MCF 10A (cell line): ENCODE measurements at regions not wholly inside any gene's neighbourhood (a gene's known extent, or its start where the extent isn't known, plus 50 kb on each side); places are given as distances from the start of the nearest gene placed in this dataset.

Experiments
- BruUV-seq: library from RNA; stranded (reverse); fragments of 400-500 nt; replicated peaks from 2 replicates; lab custom pipeline; 2021; lab: Mats Ljungman, UMichigan
- CTCF ChIA-PET: fragments of 300-600 bp; sonication (Branson Sonifier 250); formaldehyde crosslinking; extraction: SDS; loops from one replicate; lab custom pipeline; 2021; ENCODE audit warnings: antibody characterized with exemption, inconsistent platforms; lab: Yijun Ruan, JAX
- POLR2A ChIA-PET: fragments of 300-600, 350-650 bp; sonication (Branson Sonifier 250); formaldehyde crosslinking; extraction: SDS; loops from one replicate; lab custom pipeline; 2020; ENCODE audit warnings: antibody characterized with exemption, inconsistent platforms; lab: Yijun Ruan, JAX
- DNase-seq: peaks from one replicate; pipeline ENCODE4 v3.0.0-alpha.2; 2018; ENCODE audit not compliant: unreplicated experiment
- H3K27ac Mint-ChIP-seq: one replicate; pipeline ENCODE4 v1.8.0; 2022; ENCODE audit warnings: mild to moderate bottlenecking, low read depth, mixed read lengths; ENCODE audit not compliant: unreplicated experiment
- H3K27me3 Mint-ChIP-seq: one replicate; pipeline ENCODE4 v1.8.0; 2022; ENCODE audit warnings: mixed read lengths; ENCODE audit not compliant: insufficient read depth, unreplicated experiment
- H3K36me3 Mint-ChIP-seq: one replicate; pipeline ENCODE4 v1.8.0; 2022; ENCODE audit warnings: mild to moderate bottlenecking, moderate library complexity, mixed read lengths; ENCODE audit not compliant: insufficient read depth, unreplicated experiment
- H3K4me1 Mint-ChIP-seq: one replicate; pipeline ENCODE4 v1.8.0; 2022; ENCODE audit warnings: mixed read lengths; ENCODE audit not compliant: insufficient read depth, unreplicated experiment
- H3K4me3 Mint-ChIP-seq: one replicate; pipeline ENCODE4 v1.8.0; 2022; ENCODE audit warnings: mild to moderate bottlenecking, moderate library complexity, mixed read lengths; ENCODE audit not compliant: unreplicated experiment
- H3K9me3 Mint-ChIP-seq: one replicate; pipeline ENCODE4 v1.8.0; 2022; ENCODE audit warnings: mixed read lengths; ENCODE audit not compliant: unreplicated experiment
- intact Hi-C: fragments of 100-400 bp; cut with micrococcal nuclease; formaldehyde crosslinking; loops from 2 replicates; pipeline ENCODE4 v1.14.1; 2022
- TF ChIP-seq, protein P1 (sequence below): fragments of 200-600 bp; IDR thresholded peaks from one replicate; pipeline ENCODE4 v1.8.0; 2022; ENCODE audit warnings: antibody characterized with exemption, mild to moderate bottlenecking; ENCODE audit not compliant: unreplicated experiment

DNA sequence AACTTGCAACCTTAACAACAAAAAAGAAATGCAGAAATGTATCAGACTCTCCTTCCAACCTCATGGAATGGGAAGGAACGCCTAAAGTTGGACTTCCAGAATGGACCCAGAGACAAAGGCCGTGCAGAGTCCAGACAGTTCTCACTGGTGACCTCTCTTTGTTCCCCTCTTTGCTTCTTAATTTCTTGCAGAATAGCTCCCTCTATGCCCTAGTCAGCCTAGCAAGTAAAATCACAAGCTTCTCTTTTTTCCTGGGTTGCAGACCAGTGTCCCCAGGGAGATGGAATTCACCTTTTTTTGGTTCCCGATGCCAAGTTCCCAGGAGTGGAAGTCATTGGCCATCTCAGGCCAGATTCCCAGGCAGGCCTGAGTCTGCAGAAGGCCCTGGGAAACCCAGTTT is 278.0 kb downstream of the CCSER2 start:
- TF ChIP-seq, protein P1, sequence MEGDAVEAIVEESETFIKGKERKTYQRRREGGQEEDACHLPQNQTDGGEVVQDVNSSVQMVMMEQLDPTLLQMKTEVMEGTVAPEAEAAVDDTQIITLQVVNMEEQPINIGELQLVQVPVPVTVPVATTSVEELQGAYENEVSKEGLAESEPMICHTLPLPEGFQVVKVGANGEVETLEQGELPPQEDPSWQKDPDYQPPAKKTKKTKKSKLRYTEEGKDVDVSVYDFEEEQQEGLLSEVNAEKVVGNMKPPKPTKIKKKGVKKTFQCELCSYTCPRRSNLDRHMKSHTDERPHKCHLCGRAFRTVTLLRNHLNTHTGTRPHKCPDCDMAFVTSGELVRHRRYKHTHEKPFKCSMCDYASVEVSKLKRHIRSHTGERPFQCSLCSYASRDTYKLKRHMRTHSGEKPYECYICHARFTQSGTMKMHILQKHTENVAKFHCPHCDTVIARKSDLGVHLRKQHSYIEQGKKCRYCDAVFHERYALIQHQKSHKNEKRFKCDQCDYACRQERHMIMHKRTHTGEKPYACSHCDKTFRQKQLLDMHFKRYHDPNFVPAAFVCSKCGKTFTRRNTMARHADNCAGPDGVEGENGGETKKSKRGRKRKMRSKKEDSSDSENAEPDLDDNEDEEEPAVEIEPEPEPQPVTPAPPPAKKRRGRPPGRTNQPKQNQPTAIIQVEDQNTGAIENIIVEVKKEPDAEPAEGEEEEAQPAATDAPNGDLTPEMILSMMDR: no peak
- Mint-ChIP-seq H3K36me3 (no peaks in the 10 kb centered on the region), H3K27ac (no peak overlapping the region), H3K4me3 (no peak overlapping the region), H3K27me3 (no peaks in the 10 kb centered on the region), H3K4me1 (no peaks in the 10 kb centered on the region), H3K9me3 (no peaks in the 10 kb centered on the region)
- peak; percentile 14 for DNase-seq
- BruUV-seq: no TSS peak
- intact Hi-C loops: no loop called here
- ChIA-PET POLR2A (no interaction called here), CTCF (interaction anchor here (0.5 to 0.9 kb wide), 2 partner anchors 67 to 193 kb away, joined by 3 read pairs; no protein-coding TSS in a partner anchor)

DNA sequence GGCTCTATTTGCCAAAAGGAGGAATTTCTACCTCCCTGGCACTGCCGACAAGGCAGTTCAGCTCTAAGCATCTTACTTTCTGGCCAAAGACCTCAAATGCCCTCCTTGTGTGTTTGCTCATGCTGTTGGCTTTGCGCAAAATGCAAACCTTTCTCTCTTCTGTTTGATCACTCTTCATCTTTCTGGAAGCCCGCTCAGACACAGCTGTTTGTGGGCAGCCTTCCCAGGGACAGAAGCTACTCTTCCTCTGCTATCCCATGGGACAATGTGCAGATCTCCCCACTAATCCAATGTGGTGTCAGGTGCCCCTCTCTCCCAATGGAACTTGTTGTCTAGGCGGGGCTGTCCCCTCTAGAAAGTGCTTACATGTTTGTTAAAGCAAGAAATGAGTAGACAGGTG is 278.7 kb downstream of the CCSER2 start:
- no TSS peak for BruUV-seq
- no peaks in the 10 kb centered on the region for H3K9me3 Mint-ChIP-seq
- CTCF ChIA-PET: interaction anchor here (0.5 to 0.9 kb wide), 2 partner anchors 67 to 194 kb away, joined by 3 read pairs; no protein-coding TSS in a partner anchor

DNA sequence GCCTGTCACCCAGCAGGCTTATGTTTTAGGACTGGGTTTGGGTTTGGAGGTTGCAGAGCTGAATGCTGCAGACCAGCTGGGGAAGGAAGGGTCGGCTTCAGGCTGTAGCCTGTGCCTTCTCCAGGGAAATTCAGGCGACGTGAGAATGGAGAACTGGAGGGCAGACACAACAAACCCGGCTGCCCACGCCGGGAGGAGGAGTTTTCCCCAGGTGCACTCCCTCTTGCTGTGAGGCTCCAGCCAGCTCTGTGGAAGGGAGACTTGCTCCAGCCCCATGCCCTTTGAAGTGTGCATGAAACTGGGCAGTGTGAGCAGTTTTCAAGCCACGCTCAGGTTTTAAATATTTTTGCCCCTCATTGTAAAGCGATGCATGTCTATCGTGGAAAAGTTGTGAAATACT is 279.1 kb downstream of the CCSER2 start:
- H3K27me3 Mint-ChIP-seq: no peaks in the 10 kb centered on the region
- ChIA-PET POLR2A (no interaction called here), CTCF (no interaction called here)
- no peak overlapping the region for H3K27ac Mint-ChIP-seq
- no peaks in the 10 kb centered on the region for H3K9me3 Mint-ChIP-seq
- TF ChIP-seq, protein P1: no peak
- DNase-seq: no peak
- H3K4me3 Mint-ChIP-seq: no peak overlapping the region
- BruUV-seq: no TSS peak
- H3K4me1 Mint-ChIP-seq: no peaks in the 10 kb centered on the region
- H3K36me3 Mint-ChIP-seq: no peaks in the 10 kb centered on the region
- intact Hi-C loops: no loop called here

More for the DNA sequence above, 278.7 kb downstream of the CCSER2 start:
- Mint-ChIP-seq H3K4me3 (no peak overlapping the region), H3K4me1 (no peaks in the 10 kb centered on the region), H3K27ac (no peak overlapping the region), H3K36me3 (no peaks in the 10 kb centered on the region), H3K27me3 (no peaks in the 10 kb centered on the region)
- POLR2A ChIA-PET: no interaction called here
- TF ChIP-seq, protein P1: no peak
- intact Hi-C loops: no loop called here
- DNase-seq: no peak

DNA sequence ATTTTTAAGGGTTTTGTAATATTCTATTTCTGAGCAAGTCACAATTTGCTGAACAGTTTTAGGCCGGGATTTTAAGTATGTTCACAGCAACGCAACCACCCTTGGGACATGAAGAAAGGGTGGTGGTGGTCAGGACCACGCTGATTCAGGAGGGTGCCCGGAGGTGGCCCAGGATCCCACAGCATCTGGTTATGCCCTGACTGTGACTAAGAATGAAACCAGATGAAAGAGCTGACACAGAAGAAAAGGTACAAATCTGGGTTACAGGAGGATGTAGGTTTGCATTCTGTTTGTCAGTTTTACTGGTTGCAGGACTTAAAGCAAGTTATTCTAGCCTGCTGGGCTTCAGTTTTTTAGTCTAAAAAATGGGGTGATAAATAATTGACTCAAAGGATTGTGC is 279.7 kb downstream of the CCSER2 start:
- Mint-ChIP-seq H3K27me3 (no peaks in the 10 kb centered on the region), H3K4me1 (no peaks in the 10 kb centered on the region), H3K4me3 (no peak overlapping the region), H3K9me3 (no peaks in the 10 kb centered on the region), H3K27ac (no peak overlapping the region), H3K36me3 (no peaks in the 10 kb centered on the region)
- TF ChIP-seq, protein P1: no peak
- no TSS peak for BruUV-seq
- intact Hi-C loops: no loop called here
- ChIA-PET POLR2A (no interaction called here), CTCF (interaction anchor here (0.6 kb wide), 1 partner anchor 8 kb away, joined by 4 read pairs; no protein-coding TSS in a partner anchor)
- DNase-seq: no peak
